WTC11 (cell line): ENCODE measurements at regions not wholly inside any gene's neighbourhood (a gene's known extent, or its start where the extent isn't known, plus 50 kb on each side); places are given as distances from the start of the nearest gene placed in this dataset.
A peak's percentile ranks its signal among the peaks of the same experiment; 100 is the strongest.
"Not testable (repeated sequence)": the region's sequence is repeated elsewhere in the genome, so short reads cannot be mapped to it uniquely, and the experiment has no call there.

Experiments used
- ATAC-seq: fragments of 200-7000 bp; cut with Tn5 transposase; 2 replicates; pipeline ENCODE4 v1.10.0; 2021; ENCODE audit warnings: mild to moderate bottlenecking, moderate library complexity
- CTCF ChIA-PET: fragments of 300-600 bp; sonication (Branson Sonifier 250); formaldehyde crosslinking; loops from one replicate; lab custom pipeline; 2021; ENCODE audit warnings: antibody characterized with exemption; lab: Charles Lee
- POLR2A ChIA-PET: fragments of 350-600 bp; sonication (Branson Sonifier 250); formaldehyde crosslinking; loops from one replicate; lab custom pipeline; 2021; ENCODE audit warnings: antibody characterized with exemption; lab: Charles Lee
- DNase-seq: peaks from one replicate; pipeline ENCODE4 v3.0.0; 2021; ENCODE audit warnings: low spot score
- H3K27ac Mint-ChIP-seq: 2 replicates; pipeline ENCODE4 v1.8.0; 2021; ENCODE audit warnings: mixed read lengths
- H3K27me3 Mint-ChIP-seq: 2 replicates; pipeline ENCODE4 v1.8.0; 2021; ENCODE audit warnings: low read depth, mild to moderate bottlenecking, moderate library complexity, mixed read lengths
- H3K36me3 Mint-ChIP-seq: 2 replicates; pipeline ENCODE4 v1.8.0; 2021; ENCODE audit warnings: mixed read lengths
- H3K4me1 Mint-ChIP-seq: 2 replicates; pipeline ENCODE4 v1.8.0; 2022; ENCODE audit warnings: mixed read lengths
- H3K4me3 Mint-ChIP-seq: 2 replicates; pipeline ENCODE4 v1.8.0; 2021; ENCODE audit warnings: mild to moderate bottlenecking, moderate library complexity, mixed read lengths
- H3K9me3 Mint-ChIP-seq: 2 replicates; pipeline ENCODE4 v1.8.0; 2021; ENCODE audit warnings: mixed read lengths
- CBFB ChIP-seq: sonication (generic); formaldehyde crosslinking; IDR thresholded peaks from 2 replicates; pipeline ENCODE4 v1.8.1; 2022; ENCODE audit warnings: mild to moderate bottlenecking, low read depth, missing genetic modification reagents
- FOXP1 ChIP-seq: sonication (generic); formaldehyde crosslinking; IDR thresholded peaks from 2 replicates; pipeline ENCODE4 v1.8.0; 2022; ENCODE audit warnings: missing genetic modification reagents, mild to moderate bottlenecking, moderate library complexity, borderline replicate concordance
- RELA ChIP-seq: sonication (generic); formaldehyde crosslinking; IDR thresholded peaks from 2 replicates; pipeline ENCODE4 v1.8.1; 2022; ENCODE audit warnings: missing genetic modification reagents, mild to moderate bottlenecking, borderline replicate concordance
- SMAD3 ChIP-seq: sonication (generic); formaldehyde crosslinking; IDR thresholded peaks from 2 replicates; pipeline ENCODE4 v1.8.0; 2022; ENCODE audit warnings: missing genetic modification reagents, mild to moderate bottlenecking, borderline replicate concordance
- SP1 ChIP-seq: sonication (generic); formaldehyde crosslinking; conservative IDR thresholded peaks from 2 replicates; pipeline ENCODE4 v1.8.1; 2022; ENCODE audit warnings: missing genetic modification reagents
- TCF7 ChIP-seq: sonication (generic); formaldehyde crosslinking; IDR thresholded peaks from 2 replicates; pipeline ENCODE4 v1.8.0; 2022; ENCODE audit warnings: mild to moderate bottlenecking, low read depth, missing genetic modification reagents, moderate library complexity
- TP53 ChIP-seq: sonication (generic); formaldehyde crosslinking; IDR thresholded peaks from 2 replicates; pipeline ENCODE4 v1.8.1; 2023; ENCODE audit warnings: mild to moderate bottlenecking, missing genetic modification reagents
- ZNF416 ChIP-seq: fragments of 250-450 bp; sonication (Bioruptor Pico); IDR thresholded peaks from 2 replicates; pipeline ENCODE4 v1.9.0; 2021; ENCODE audit warnings: mild to moderate bottlenecking, inconsistent platforms
- TF ChIP-seq, protein P1 (sequence below): sonication (generic); formaldehyde crosslinking; IDR thresholded peaks from 2 replicates; pipeline ENCODE4 v1.8.1; 2022; ENCODE audit warnings: missing genetic modification reagents, borderline replicate concordance
- TF ChIP-seq, protein P2 (sequence below): sonication (generic); formaldehyde crosslinking; IDR thresholded peaks from 2 replicates; pipeline ENCODE4 v1.8.1; 2022; ENCODE audit warnings: mild to moderate bottlenecking, moderate library complexity, missing genetic modification reagents
- TF ChIP-seq, protein P3 (sequence below): sonication (generic); formaldehyde crosslinking; IDR thresholded peaks from 2 replicates; pipeline ENCODE4 v1.8.1; 2023; ENCODE audit warnings: mild to moderate bottlenecking, missing genetic modification reagents
- TF ChIP-seq, protein P4 (sequence below): sonication (generic); formaldehyde crosslinking; IDR thresholded peaks from 2 replicates; pipeline ENCODE4 v1.8.0; 2022; ENCODE audit warnings: mild to moderate bottlenecking, missing genetic modification reagents
- TF ChIP-seq, protein P5 (sequence below): sonication (generic); formaldehyde crosslinking; IDR thresholded peaks from 2 replicates; pipeline ENCODE4 v1.8.1; 2022; ENCODE audit warnings: low read depth, mild to moderate bottlenecking, moderate library complexity, missing genetic modification reagents, borderline replicate concordance

GRCh38 chr7:127317447-127317961 lies 64.8 kb upstream of the GRM8 start:
- ATAC-seq (no peak), DNase-seq (no peak)
- TF ChIP-seq, protein P1, sequence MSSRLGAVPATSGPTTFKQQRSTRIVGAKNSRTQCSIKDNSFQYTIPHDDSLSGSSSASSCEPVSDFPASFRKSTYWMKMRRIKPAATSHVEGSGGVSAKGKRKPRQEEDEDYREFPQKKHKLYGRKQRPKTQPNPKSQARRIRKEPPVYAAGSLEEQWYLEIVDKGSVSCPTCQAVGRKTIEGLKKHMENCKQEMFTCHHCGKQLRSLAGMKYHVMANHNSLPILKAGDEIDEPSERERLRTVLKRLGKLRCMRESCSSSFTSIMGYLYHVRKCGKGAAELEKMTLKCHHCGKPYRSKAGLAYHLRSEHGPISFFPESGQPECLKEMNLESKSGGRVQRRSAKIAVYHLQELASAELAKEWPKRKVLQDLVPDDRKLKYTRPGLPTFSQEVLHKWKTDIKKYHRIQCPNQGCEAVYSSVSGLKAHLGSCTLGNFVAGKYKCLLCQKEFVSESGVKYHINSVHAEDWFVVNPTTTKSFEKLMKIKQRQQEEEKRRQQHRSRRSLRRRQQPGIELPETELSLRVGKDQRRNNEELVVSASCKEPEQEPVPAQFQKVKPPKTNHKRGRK (CRISPR knock-in tag): no peak
- TF ChIP-seq RELA (CRISPR knock-in tag): no peak
- Mint-ChIP-seq H3K4me1 (no peaks in the 10 kb centered on the region), H3K27me3 (peaks cover 27% of the 10 kb centered on the region), H3K36me3 (peaks cover under 1% of the 10 kb centered on the region; the same call in 1 of the 2 replicates), H3K9me3 (peaks cover 28% of the 10 kb centered on the region), H3K27ac (no peak overlapping the region), H3K4me3 (no peak overlapping the region)
- CTCF ChIA-PET: no interaction called here
- POLR2A ChIA-PET: no interaction called here

DNA sequence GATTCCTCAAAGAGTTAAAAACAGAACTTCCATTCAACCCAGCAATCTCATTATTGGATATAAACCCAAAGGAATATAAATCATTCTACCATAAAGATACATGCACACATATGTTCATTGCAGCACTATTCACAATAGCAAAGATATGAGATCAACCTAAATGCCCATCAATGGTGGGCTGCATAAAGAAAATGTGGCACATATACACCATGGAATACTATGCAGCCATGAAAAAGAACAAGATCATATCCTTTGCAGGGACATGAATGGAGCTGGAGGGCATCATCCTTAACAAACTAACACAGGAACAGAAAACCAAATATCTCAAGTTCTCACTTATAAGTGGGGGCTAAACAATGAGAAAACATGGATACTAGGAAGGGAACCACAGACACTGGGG lies 64.1 kb upstream of the GRM8 start:
- H3K4me1 Mint-ChIP-seq, POLR2A ChIA-PET, H3K4me3 Mint-ChIP-seq, DNase-seq, ATAC-seq, H3K27ac Mint-ChIP-seq, CTCF ChIA-PET, H3K36me3 Mint-ChIP-seq: not testable (repeated sequence)
- H3K9me3 Mint-ChIP-seq: peaks cover 35% of the 10 kb centered on the region
- H3K27me3 Mint-ChIP-seq: peaks cover 27% of the 10 kb centered on the region

DNA sequence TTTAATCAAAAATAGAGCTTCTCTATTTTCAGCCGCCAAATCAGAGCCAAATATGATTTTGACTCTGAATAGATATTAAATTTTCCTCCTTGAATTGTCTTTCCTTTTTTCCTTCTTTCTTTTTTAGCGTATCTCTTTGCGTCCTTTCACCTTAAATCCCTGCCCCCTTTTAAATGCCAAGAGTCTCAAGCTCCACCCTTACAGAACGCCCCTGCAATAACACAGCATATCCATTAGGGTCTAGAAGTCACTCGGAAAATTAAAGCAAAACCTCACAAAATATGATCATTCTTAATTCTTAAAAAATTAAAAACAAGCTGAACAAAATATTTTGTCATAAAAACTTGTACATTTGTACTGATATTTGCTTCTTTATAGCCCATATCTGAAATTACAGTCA lies 51.3 kb upstream of the GRM8 start:
- DNase-seq (no peak), ATAC-seq (peak; percentile 78)
- CTCF ChIA-PET: interaction anchor here (0.6 to 2.2 kb wide), 9 partner anchors 12 to 197 kb away, joined by 3 to 7 read pairs (median 4); partner anchors contain the start of gene ZNF800
- Mint-ChIP-seq H3K4me1 (peaks cover 6% of the 10 kb centered on the region), H3K27ac (no peak overlapping the region), H3K9me3 (peaks cover 23% of the 10 kb centered on the region), H3K4me3 (no peak overlapping the region), H3K27me3 (peaks cover 6% of the 10 kb centered on the region; the same call in 1 of the 2 replicates), H3K36me3 (no peaks in the 10 kb centered on the region)
- TF ChIP-seq SMAD3 (no peak), SP1 (CRISPR knock-in tag) (no peak), ZNF416 (CRISPR knock-in tag) (no peak), TCF7 (CRISPR knock-in tag) (no peak), CBFB (CRISPR knock-in tag) (no peak)
- TF ChIP-seq, protein P2, sequence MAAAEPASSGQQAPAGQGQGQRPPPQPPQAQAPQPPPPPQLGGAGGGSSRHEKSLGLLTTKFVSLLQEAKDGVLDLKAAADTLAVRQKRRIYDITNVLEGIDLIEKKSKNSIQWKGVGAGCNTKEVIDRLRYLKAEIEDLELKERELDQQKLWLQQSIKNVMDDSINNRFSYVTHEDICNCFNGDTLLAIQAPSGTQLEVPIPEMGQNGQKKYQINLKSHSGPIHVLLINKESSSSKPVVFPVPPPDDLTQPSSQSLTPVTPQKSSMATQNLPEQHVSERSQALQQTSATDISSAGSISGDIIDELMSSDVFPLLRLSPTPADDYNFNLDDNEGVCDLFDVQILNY (CRISPR knock-in tag): no peak
- POLR2A ChIA-PET: no interaction called here

DNA sequence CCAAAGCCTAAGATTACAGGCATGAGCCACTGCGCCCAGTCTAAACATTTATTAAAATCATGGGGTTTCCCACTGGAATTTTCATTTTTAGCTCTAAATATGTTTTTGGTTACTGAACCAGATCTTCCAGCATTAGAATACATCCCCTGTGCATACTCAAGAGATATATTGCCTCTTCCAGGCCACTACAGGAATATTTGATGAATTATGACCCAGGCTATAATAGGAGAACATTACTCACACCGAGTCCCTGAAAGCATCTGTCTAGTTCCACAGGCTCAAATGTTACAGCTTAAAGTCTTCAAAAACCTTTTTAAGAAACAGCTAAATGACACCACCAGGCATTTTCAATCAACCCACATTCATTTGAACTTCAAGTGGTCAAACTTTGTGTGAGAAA lies 50.4 kb upstream of the GRM8 start:
- Mint-ChIP-seq H3K27ac (no peak overlapping the region), H3K27me3 (peaks cover 7% of the 10 kb centered on the region; the same call in 1 of the 2 replicates), H3K4me1 (peaks cover 6% of the 10 kb centered on the region), H3K36me3 (no peaks in the 10 kb centered on the region), H3K9me3 (peaks cover 29% of the 10 kb centered on the region), H3K4me3 (no peak overlapping the region)
- ChIA-PET CTCF (interaction anchor here (1.1 to 2.2 kb wide), 3 partner anchors 19 to 144 kb away, joined by 3 to 7 read pairs (median 7); no protein-coding TSS in a partner anchor), POLR2A (no interaction called here)
- DNase-seq (no peak), ATAC-seq (no peak)
- TF ChIP-seq, protein P3, sequence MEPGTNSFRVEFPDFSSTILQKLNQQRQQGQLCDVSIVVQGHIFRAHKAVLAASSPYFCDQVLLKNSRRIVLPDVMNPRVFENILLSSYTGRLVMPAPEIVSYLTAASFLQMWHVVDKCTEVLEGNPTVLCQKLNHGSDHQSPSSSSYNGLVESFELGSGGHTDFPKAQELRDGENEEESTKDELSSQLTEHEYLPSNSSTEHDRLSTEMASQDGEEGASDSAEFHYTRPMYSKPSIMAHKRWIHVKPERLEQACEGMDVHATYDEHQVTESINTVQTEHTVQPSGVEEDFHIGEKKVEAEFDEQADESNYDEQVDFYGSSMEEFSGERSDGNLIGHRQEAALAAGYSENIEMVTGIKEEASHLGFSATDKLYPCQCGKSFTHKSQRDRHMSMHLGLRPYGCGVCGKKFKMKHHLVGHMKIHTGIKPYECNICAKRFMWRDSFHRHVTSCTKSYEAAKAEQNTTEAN (CRISPR knock-in tag): no peak
- no peak for TF ChIP-seq TP53 (CRISPR knock-in tag)
- TF ChIP-seq, protein P4, sequence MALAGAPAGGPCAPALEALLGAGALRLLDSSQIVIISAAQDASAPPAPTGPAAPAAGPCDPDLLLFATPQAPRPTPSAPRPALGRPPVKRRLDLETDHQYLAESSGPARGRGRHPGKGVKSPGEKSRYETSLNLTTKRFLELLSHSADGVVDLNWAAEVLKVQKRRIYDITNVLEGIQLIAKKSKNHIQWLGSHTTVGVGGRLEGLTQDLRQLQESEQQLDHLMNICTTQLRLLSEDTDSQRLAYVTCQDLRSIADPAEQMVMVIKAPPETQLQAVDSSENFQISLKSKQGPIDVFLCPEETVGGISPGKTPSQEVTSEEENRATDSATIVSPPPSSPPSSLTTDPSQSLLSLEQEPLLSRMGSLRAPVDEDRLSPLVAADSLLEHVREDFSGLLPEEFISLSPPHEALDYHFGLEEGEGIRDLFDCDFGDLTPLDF (CRISPR knock-in tag): no peak
- TF ChIP-seq FOXP1 (CRISPR knock-in tag): no peak
- TF ChIP-seq, protein P5, sequence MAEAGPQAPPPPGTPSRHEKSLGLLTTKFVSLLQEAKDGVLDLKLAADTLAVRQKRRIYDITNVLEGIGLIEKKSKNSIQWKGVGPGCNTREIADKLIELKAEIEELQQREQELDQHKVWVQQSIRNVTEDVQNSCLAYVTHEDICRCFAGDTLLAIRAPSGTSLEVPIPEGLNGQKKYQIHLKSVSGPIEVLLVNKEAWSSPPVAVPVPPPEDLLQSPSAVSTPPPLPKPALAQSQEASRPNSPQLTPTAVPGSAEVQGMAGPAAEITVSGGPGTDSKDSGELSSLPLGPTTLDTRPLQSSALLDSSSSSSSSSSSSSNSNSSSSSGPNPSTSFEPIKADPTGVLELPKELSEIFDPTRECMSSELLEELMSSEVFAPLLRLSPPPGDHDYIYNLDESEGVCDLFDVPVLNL (CRISPR knock-in tag): no peak
- TF ChIP-seq, protein P1 (CRISPR knock-in tag): no peak
